ENCODE measurements at regions not wholly inside any gene's neighbourhood (a gene's known extent, or its start where the extent isn't known, plus 50 kb on each side); places are given as distances from the start of the nearest gene placed in this dataset.
"Not testable (repeated sequence)": the region's sequence is repeated elsewhere in the genome, so short reads cannot be mapped to it uniquely, and the experiment has no call there.

DNA sequence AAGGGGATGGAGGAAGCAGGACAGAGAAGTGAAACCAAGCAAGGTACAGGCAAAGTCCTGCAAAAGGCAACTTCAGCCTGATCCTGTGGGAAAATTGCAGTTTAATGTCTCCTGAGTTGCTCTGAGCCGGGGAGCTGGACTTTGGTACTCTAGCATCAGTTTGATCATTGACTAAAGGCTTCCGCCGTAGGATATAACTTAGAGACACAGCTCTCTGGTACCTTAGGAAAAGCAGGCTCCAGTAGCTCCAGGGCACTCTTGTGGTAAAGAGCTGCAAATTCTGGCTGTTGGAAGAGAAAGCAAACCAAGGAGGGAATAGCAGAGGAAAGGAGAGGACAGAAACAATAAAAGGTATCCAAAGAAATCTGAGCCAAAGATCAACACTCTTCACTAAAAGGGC, 521.1 kb downstream of the PLOD2 start:
- H3K9me3 ChIP-seq (ENCODE audit: control insufficient read depth, low read length), result no peaks in the 10 kb centered on the region
- H3K9ac ChIP-seq (ENCODE audit: low read length), result no peak overlapping the region
- no peak for DNase-seq (ENCODE audit: low read depth)
- no peak overlapping the region for H3K4me3 ChIP-seq (ENCODE audit: low read length)
- no peaks in the 10 kb centered on the region for H3K4me1 ChIP-seq (ENCODE audit: control insufficient read depth, insufficient read depth, low read length)
- H3K27me3 ChIP-seq (replicated peaks; ENCODE audit: control insufficient read depth, insufficient read depth, low read length), result no peaks in the 10 kb centered on the region
- no peaks in the 10 kb centered on the region for H3K36me3 ChIP-seq (ENCODE audit: control insufficient read depth, insufficient read depth, low read length, severe bottlenecking)

DNA sequence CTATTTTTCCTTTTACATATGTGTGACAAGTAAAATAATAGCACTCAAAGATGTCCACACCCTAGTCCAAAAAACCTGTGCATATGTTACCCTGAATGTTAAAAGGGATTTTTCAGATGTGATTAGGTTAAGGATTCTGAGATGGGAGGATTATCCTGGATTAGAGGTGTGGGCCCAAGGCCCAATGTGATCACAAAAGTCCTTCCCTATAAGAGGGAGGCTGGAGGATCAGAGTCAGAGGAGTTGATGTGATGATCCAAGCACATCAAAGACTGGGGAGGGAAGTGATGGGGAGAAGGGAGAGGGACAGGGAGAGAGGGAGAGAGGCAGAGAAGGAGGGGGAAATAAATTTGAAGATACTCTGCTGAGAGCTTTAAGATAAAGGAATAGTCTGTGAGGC, 512.6 kb downstream of the PLOD2 start:
- DNase-seq (ENCODE audit: low read depth), result no peak
- H3K9ac ChIP-seq (ENCODE audit: low read length), result no peak overlapping the region

DNA sequence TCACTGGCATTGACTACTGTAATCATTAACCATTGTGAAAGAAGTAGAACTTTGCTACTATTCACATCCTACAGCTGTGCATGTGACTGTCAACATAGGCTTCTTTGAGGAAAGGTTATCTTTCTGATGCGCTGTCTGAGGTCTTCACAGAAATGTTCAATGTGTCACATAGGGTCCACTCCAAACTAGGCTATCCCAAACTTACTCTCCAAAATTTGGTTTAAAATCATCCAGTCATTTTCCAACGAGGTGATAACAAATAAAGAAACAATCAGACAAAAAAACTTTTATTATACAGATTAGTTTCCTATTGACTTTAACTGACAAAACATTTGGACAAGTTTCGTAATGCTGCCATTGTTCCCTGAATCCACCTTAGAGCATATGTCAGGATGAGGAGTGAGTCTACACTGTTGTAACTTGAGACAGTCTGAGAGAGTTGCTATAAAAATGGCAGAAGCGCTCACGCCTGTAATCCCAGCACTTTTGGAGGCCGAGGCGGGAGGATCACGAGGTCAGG, 511.6 kb downstream of the PLOD2 start:
- no peak for DNase-seq (ENCODE audit: low read depth)
- Histone ChIP-seq H3K4me1 (ENCODE audit: control insufficient read depth, insufficient read depth, low read length) (no peaks in the 10 kb centered on the region), H3K9me3 (ENCODE audit: control insufficient read depth, low read length) (no peaks in the 10 kb centered on the region), H3K9ac (ENCODE audit: low read length) (no peak overlapping the region), H3K36me3 (ENCODE audit: control insufficient read depth, insufficient read depth, low read length, severe bottlenecking) (no peaks in the 10 kb centered on the region), H3K4me3 (ENCODE audit: low read length) (no peak overlapping the region), H3K27me3 (replicated peaks; ENCODE audit: control insufficient read depth, insufficient read depth, low read length) (no peaks in the 10 kb centered on the region)

More for the DNA sequence above, 512.6 kb downstream of the PLOD2 start:
- no peaks in the 10 kb centered on the region for H3K36me3 ChIP-seq (ENCODE audit: control insufficient read depth, insufficient read depth, low read length, severe bottlenecking)
- no peaks in the 10 kb centered on the region for H3K9me3 ChIP-seq (ENCODE audit: control insufficient read depth, low read length)
- H3K4me1 ChIP-seq (ENCODE audit: control insufficient read depth, insufficient read depth, low read length), result no peaks in the 10 kb centered on the region
- H3K4me3 ChIP-seq (ENCODE audit: low read length), result no peak overlapping the region
- no peaks in the 10 kb centered on the region for H3K27me3 ChIP-seq (replicated peaks; ENCODE audit: control insufficient read depth, insufficient read depth, low read length)

DNA sequence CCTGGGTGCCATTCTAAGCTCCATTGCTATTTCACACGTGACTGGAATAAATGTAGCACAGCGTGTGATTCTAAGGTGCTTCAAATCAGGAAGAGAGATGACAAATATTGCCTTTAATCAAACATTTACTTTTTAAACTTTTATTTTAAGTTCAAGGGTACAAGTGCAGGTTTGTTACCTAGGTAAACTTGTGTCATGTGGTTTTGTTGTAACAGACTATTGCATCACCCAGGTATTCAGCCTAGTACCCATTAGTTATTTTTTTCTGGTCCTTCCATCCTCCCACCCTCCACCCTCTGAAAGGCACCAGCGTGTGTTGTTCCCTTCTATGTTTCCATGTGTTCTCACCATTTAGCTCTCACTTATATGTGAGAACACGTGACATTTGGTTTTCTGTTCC, 510.8 kb downstream of the PLOD2 start:
- Histone ChIP-seq H3K9me3 (ENCODE audit: control insufficient read depth, low read length) (no peaks in the 10 kb centered on the region), H3K36me3 (ENCODE audit: control insufficient read depth, insufficient read depth, low read length, severe bottlenecking) (no peaks in the 10 kb centered on the region), H3K4me3 (ENCODE audit: low read length) (no peak overlapping the region), H3K9ac (ENCODE audit: low read length) (no peak overlapping the region), H3K4me1 (ENCODE audit: control insufficient read depth, insufficient read depth, low read length) (no peaks in the 10 kb centered on the region), H3K27me3 (replicated peaks; ENCODE audit: control insufficient read depth, insufficient read depth, low read length) (no peaks in the 10 kb centered on the region)
- no peak for DNase-seq (ENCODE audit: low read depth)

DNA sequence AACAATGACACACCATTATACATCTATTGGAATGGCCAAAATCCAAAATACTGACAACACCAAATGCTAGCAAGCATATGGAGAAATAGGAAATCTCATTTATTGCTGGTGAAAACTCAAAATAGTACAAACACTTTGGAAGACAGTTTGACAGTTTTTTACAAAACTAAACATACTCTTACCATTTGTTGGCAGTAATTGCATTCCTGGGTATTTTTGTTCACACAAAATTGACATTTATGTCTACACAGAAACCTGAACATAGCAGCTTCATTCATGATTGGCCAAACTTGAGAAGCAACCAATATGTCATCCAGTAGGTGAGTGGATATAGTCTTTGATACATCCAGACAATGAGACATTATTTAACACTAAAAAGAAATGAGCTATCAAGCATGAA, 489.9 kb downstream of the PLOD2 start:
- Histone ChIP-seq H3K36me3 (ENCODE audit: control insufficient read depth, insufficient read depth, low read length, severe bottlenecking) (no peaks in the 10 kb centered on the region), H3K9ac (ENCODE audit: low read length) (no peak overlapping the region), H3K27me3 (replicated peaks; ENCODE audit: control insufficient read depth, insufficient read depth, low read length) (no peaks in the 10 kb centered on the region), H3K4me1 (ENCODE audit: control insufficient read depth, insufficient read depth, low read length) (no peaks in the 10 kb centered on the region), H3K9me3 (ENCODE audit: control insufficient read depth, low read length) (no peaks in the 10 kb centered on the region), H3K4me3 (ENCODE audit: low read length) (no peak overlapping the region)
- DNase-seq (ENCODE audit: low read depth), result no peak

DNA sequence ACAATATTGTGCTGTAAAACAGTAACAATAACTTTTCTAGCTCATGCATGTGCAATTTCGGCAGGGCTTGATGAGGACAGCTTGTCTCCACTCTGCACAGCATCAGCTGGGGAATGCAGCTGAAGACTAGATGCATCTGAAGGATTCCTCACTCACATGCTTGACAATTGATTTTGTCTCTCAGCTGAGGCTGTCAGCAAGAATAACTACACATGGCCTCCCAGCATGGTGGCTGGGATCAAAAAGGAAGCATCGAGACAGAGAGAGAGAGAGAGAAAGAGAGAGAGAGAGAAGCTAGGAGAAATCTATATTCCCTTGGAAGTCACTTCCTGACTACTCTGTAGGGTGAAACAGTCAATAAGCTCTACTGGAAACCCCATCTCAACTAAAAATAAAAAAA, 487.1 kb downstream of the PLOD2 start:
- H3K4me3 ChIP-seq (ENCODE audit: low read length), result no peak overlapping the region
- H3K9ac ChIP-seq (ENCODE audit: low read length), result no peak overlapping the region
- DNase-seq (ENCODE audit: low read depth), result no peak
- no peaks in the 10 kb centered on the region for H3K4me1 ChIP-seq (ENCODE audit: control insufficient read depth, insufficient read depth, low read length)
- no peaks in the 10 kb centered on the region for H3K9me3 ChIP-seq (ENCODE audit: control insufficient read depth, low read length)
- H3K36me3 ChIP-seq (ENCODE audit: control insufficient read depth, insufficient read depth, low read length, severe bottlenecking), result no peaks in the 10 kb centered on the region
- H3K27me3 ChIP-seq (replicated peaks; ENCODE audit: control insufficient read depth, insufficient read depth, low read length), result no peaks in the 10 kb centered on the region

DNA sequence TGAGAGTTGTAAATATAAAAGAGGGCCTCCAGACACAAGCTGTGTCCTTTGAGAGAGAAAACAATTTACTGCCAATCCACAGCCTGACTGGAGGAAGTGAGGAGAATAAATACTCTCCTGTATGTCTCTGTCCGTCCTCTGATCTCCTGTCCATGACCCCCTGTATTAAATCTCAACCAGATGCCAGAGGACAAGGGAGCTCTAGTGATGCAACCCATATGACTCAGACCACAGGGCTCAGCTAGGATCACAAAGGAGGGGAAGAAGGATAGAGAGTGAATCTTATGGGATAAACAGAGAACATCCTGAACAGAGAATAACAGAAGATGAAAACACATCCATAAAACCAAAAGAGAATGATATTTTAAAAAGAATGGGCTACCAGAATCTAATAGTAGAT, 482.6 kb downstream of the PLOD2 start:
- H3K4me3 ChIP-seq (ENCODE audit: low read length), result no peak overlapping the region
- peak; percentile 70 for DNase-seq (ENCODE audit: low read depth)
- no peak overlapping the region for H3K9ac ChIP-seq (ENCODE audit: low read length)
- H3K27me3 ChIP-seq (replicated peaks; ENCODE audit: control insufficient read depth, insufficient read depth, low read length), result no peaks in the 10 kb centered on the region
- H3K4me1 ChIP-seq (ENCODE audit: control insufficient read depth, insufficient read depth, low read length), result no peaks in the 10 kb centered on the region
- no peaks in the 10 kb centered on the region for H3K36me3 ChIP-seq (ENCODE audit: control insufficient read depth, insufficient read depth, low read length, severe bottlenecking)
- H3K9me3 ChIP-seq (ENCODE audit: control insufficient read depth, low read length), result no peaks in the 10 kb centered on the region

DNA sequence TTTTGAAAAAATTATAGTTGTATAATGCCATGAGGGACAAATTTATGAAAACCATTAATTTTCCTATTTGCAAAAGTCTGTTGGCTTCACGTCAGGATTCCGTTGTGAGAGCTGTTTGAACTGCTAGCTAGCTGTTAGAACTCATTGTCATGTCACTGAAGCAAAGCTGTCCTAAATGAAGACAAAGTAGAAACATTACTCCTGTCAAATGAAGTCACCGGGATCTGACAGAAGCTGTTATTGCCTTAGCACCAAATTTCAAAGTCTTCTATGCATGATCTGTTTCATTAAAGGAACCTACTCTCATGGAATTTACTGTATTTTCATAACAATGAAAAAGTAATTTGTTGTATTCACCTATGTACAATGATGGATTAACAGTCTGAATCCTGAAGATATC, 479.8 kb downstream of the PLOD2 start:
- H3K27me3 ChIP-seq (replicated peaks; ENCODE audit: control insufficient read depth, insufficient read depth, low read length), result no peaks in the 10 kb centered on the region
- no peak for DNase-seq (ENCODE audit: low read depth)
- no peak overlapping the region for H3K4me3 ChIP-seq (ENCODE audit: low read length)
- H3K4me1 ChIP-seq (ENCODE audit: control insufficient read depth, insufficient read depth, low read length), result no peaks in the 10 kb centered on the region
- no peak overlapping the region for H3K9ac ChIP-seq (ENCODE audit: low read length)
- no peaks in the 10 kb centered on the region for H3K9me3 ChIP-seq (ENCODE audit: control insufficient read depth, low read length)
- H3K36me3 ChIP-seq (ENCODE audit: control insufficient read depth, insufficient read depth, low read length, severe bottlenecking), result no peaks in the 10 kb centered on the region

DNA sequence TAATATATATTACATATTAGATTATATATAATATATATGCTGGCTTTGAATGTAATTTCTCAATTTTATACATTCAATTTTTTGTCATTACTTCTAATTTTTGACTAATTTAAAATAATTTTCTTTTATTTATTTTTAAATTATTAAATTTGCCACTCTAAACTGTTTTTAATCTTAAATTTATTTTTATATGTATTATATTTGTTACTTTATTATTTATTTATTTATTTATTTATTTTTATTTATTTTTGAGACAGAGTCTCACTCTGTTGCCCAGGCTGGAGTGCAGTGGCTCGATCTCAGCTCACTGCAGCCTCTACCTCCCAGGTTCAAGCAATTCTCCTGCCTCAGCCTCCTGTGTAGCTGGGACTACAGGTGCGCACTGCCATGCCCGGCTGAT, 473.0 kb downstream of the PLOD2 start:
- H3K9me3 ChIP-seq (ENCODE audit: control insufficient read depth, low read length); H3K36me3 ChIP-seq (ENCODE audit: control insufficient read depth, insufficient read depth, low read length, severe bottlenecking); H3K4me3 ChIP-seq (ENCODE audit: low read length); H3K27me3 ChIP-seq (replicated peaks; ENCODE audit: control insufficient read depth, insufficient read depth, low read length); H3K9ac ChIP-seq (ENCODE audit: low read length); DNase-seq (ENCODE audit: low read depth); H3K4me1 ChIP-seq (ENCODE audit: control insufficient read depth, insufficient read depth, low read length): not testable (repeated sequence)

DNA sequence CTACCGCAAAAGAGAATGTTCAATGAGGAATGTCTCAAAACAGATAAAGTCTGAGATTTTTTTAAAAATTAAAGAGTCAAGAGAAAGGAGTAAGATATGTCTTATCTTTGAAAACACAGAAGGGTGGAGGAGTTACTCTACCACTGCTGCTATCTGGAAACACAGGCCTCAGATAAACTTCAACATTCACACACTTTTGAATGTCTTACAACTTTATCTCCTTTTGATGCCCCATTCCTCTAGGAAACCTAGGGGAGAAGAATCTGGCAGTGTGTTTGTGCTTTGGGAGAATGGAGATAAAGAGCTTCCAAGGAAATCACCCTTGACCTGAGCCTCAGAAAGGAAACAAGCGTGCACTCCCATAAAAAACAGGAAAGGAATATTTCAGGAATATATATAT, 468.2 kb downstream of the PLOD2 start:
- DNase-seq (ENCODE audit: low read depth), result no peak
- H3K27me3 ChIP-seq (replicated peaks; ENCODE audit: control insufficient read depth, insufficient read depth, low read length), result no peaks in the 10 kb centered on the region

DNA sequence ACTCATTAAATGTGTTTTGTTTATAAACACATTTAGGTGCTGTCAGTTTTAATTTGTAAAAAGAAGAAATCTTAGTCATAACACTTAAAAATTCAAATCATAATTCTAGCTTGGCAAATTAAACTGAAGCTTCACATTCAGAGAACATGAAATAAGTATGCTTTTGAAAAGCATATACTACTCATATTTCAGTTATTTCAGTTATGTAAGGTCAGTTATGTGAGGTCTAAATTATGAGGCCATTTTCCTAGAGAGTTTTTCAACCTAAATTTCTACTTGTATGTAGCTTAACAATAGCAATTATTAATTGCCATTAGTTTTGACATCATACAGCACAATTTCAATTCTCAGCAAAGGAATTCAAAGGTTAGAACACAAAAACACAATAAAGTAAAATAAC, 465.0 kb downstream of the PLOD2 start:
- Histone ChIP-seq H3K4me3 (ENCODE audit: low read length) (no peak overlapping the region), H3K27me3 (replicated peaks; ENCODE audit: control insufficient read depth, insufficient read depth, low read length) (no peaks in the 10 kb centered on the region), H3K4me1 (ENCODE audit: control insufficient read depth, insufficient read depth, low read length) (peaks cover 12% of the 10 kb centered on the region), H3K36me3 (ENCODE audit: control insufficient read depth, insufficient read depth, low read length, severe bottlenecking) (no peaks in the 10 kb centered on the region), H3K9ac (ENCODE audit: low read length) (no peak overlapping the region), H3K9me3 (ENCODE audit: control insufficient read depth, low read length) (no peaks in the 10 kb centered on the region)
- DNase-seq (ENCODE audit: low read depth), result peak; percentile 63

More for the DNA sequence above, 468.2 kb downstream of the PLOD2 start:
- H3K4me1 ChIP-seq (ENCODE audit: control insufficient read depth, insufficient read depth, low read length), result peaks cover 1% of the 10 kb centered on the region
- H3K36me3 ChIP-seq (ENCODE audit: control insufficient read depth, insufficient read depth, low read length, severe bottlenecking), result no peaks in the 10 kb centered on the region
- no peak overlapping the region for H3K4me3 ChIP-seq (ENCODE audit: low read length)
- no peak overlapping the region for H3K9ac ChIP-seq (ENCODE audit: low read length)
- no peaks in the 10 kb centered on the region for H3K9me3 ChIP-seq (ENCODE audit: control insufficient read depth, low read length)

DNA sequence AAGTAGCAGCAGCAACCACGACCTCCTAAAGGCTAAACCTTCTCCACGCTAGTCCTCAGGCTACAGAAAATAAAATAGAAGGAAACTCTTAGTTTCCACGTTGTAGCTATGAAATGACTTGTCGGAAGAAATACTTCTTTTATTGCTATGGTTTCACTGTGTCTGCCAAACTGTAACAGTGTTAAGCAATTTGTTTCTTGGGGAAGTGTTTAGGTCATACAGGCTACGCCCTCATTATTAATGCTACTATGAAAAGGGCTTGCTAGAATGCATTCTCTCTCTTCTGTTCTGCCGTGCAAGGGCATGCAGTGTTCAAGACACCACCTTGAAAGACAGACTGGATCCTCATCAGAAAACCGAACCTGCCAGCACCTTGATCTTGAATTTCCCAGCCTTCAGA, 462.7 kb downstream of the PLOD2 start:
- Histone ChIP-seq H3K27me3 (replicated peaks; ENCODE audit: control insufficient read depth, insufficient read depth, low read length) (no peaks in the 10 kb centered on the region), H3K4me3 (ENCODE audit: low read length) (peak overlapping the region; percentile 66), H3K9me3 (ENCODE audit: control insufficient read depth, low read length) (no peaks in the 10 kb centered on the region), H3K9ac (ENCODE audit: low read length) (no peak overlapping the region), H3K4me1 (ENCODE audit: control insufficient read depth, insufficient read depth, low read length) (peaks cover 12% of the 10 kb centered on the region), H3K36me3 (ENCODE audit: control insufficient read depth, insufficient read depth, low read length, severe bottlenecking) (no peaks in the 10 kb centered on the region)
- peak; percentile 9 for DNase-seq (ENCODE audit: low read depth)
